NCI-H510A treated with DMSO at 0.1 percent for 48 hours (cell line): ENCODE measurements at regions not wholly inside any gene's neighbourhood (a gene's known extent, or its start where the extent isn't known, plus 50 kb on each side); places are given as distances from the start of the nearest gene placed in this dataset.
"Not testable (repeated sequence)": the region's sequence is repeated elsewhere in the genome, so short reads cannot be mapped to it uniquely, and the experiment has no call there.

Experiments used
- DNase-seq: peaks from one replicate; lab custom pipeline; 2025; lab: John Stamatoyannopoulos, UW

DNA sequence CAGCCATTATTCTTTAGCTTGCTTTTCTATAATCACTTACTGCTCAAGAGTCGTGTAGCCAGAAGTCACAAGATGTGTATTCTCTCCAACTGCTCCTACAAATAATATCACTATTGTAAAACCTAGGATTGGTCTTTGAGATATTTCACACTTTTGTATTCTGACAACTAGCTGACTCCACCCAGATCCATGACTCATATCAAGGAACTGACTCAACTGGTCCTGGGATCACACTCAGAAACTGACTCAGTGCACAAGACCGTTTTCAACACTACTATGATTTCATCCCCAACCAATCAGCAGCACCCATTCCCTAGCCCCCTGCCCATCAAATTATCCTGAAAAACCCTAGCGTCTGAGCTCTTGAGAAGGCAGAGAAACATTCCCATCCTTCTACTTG lies 56.5 kb upstream of the ORC5 start:
- DNase-seq = no peak

DNA sequence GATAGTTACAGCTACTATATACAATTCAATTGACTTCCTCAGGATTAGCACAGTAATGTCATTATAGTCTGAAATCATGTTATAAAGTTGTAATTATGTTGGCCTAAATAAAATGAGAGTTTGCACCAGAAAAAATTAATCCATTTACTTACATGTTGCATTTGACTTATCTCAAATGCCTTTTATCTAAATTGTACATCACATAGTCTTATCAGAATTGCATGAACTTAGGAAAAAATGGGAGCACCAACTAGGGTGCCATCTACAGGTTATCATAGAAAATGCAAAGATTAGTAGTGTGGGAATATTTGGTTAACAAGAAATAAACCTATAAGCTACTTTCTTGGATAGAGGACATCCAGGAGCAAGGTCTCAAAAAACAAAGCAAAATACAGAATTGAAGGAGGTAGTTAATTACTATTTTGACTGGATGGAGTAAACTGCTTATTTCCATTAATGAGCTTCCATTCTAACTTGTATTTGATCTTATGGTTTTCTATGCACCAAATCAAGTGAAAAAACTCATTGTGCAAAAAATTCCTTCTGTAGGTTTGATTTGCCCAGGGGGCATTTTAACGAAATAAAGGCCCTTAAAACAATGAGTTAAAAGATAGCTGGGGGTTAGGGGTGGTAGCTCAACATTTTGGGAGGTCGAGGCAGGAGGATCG lies 60.0 kb upstream of the ORC5 start:
- DNase-seq = no peak

DNA sequence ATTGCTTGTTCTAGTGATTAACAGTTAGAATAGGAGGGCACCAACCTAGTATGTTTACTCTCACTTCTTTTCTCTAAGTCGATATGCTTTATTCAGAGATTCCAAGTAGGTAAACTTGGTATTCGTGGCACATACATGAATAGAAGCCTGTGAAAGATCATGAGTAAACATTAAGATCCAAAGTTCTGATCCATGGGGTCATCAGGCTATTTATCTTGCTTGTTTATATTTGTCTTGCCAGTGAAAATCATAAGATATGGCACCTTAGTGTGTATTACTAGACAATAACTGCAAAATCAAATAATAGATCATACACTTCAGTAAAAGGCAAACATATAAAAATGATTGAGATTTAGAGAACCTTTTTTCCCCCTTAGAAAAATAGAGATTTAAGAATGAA lies 56.5 kb upstream of the LHFPL3 start:
- no peak for DNase-seq

DNA sequence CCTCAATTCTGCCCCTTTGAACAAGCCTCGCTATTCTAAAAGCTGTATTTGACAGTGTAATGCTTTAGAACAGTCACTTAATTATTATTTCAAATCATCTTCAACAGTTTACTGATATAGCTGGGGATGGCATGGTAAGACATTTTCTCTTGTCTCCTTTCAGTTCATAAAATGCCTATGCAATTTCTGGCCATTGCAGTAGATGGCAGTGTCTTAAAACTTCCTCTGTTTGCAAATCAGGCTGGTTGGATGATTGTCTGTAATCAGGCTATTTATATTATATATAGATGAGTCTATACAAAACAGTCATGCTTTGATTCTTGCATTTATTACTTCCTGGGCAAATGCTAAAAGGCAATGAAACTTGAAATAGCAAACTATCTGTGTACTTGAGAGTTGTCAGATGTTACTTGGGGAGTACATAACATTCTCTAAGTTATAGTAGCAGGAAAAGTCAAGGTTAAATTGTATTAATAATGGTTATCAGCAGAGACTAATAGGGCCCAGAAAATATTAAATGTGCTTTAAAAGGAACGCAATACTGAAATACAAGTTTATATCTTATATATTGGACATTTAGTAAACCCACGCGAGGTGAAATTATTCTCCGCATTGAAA lies 55.5 kb upstream of the LHFPL3 start:
- DNase-seq = peak; percentile 48

DNA sequence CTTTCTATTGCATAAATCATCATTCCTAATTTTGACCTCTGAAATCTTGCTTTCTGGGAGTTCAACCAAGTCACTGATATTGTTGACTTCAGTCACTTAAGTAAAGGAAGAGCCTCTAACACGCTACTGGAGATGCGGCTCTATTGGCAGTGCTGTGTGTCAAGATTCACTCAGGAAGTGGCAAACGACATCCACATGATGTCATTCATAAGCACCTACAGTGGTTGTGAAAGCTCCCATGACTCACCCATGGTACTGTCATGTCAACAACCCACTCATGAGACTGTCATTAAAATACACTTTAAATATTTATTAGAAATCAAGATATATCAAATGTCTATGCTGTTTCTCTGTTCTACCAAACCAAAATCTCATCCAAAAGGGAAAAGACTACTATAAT lies 52.5 kb upstream of the LHFPL3 start:
- DNase-seq = no peak

DNA sequence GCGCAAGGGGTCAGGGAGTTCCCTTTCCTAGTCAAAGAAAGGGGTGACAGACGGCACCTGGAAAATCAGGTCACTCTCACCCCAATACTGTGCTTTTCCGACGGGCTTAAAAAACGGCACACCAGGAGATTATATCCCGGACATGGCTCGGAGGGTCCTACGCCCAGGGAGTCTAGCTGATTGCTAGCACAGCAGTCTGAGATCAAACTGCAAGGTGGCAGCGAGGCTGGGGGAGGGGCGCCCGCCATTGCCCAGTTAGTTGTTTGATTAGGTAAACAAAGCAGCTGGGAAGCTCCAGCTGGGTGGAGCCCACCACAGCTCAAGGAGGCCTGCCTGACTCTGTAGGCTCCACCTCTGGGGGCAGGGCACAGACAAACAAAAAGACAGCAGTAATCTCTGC lies 51.7 kb upstream of the LHFPL3 start:
- not testable (repeated sequence) for DNase-seq
